Fibroblast of gingiva (primary cell): ENCODE measurements at regions not wholly inside any gene's neighbourhood (a gene's known extent, or its start where the extent isn't known, plus 50 kb on each side); places are given as distances from the start of the nearest gene placed in this dataset.
A peak's percentile ranks its signal among the peaks of the same experiment; 100 is the strongest.
"Not testable (repeated sequence)": the region's sequence is repeated elsewhere in the genome, so short reads cannot be mapped to it uniquely, and the experiment has no call there.

Source experiments
- DNase-seq: peaks from one replicate; pipeline ENCODE4 v3.0.0-alpha.2; 2011; ENCODE audit warnings: low read depth

DNA sequence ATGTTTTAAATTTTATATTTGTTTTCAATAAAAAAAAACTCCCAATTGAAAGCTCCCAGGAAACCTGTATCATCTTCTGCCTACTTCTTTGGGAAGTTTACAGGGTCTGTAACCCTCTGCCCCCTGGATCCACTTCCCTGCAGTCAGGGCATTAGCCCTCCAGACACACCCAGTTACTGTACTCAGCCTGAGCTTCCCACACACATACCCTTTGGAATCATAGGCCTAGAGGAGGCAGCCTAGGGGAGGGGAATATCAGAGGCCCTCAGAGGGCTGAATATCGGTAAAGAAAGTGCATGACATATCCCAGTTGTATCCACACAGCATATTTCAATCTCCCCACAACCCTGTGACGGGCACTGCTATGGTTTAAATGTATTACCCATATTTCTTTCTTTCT is 56.2 kb upstream of the TFPI start:
- not testable (repeated sequence) for DNase-seq

GRCh38 chr2:187612857-187613256 is 58.6 kb upstream of the TFPI start:
- DNase-seq = peak; percentile 4

- peak; percentile 50 for DNase-seq
Observed at GRCh38 chr2:187614756-187615155, 60.5 kb upstream of the TFPI start.

DNA sequence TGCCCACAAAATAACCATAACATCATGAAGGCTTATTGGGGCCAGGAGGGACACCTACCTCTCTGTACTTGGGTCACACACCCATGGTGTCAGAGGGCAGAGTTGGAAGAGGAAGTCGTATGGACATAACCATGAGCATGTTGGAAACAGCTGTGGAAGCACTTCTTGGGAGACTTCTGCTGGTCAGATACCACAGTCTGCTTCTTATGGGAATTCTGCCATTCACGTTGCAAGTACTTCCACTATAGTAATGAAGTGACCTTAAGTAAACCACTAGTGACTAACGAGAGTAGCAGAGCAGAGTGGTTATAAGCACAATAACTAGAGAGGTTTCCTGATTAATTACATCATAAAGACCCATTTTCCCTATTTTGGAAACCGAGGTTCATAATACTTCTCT is 61.1 kb upstream of the TFPI start:
- DNase-seq = peak; percentile 10

- DNase-seq = no peak
Observed at GRCh38 chr2:187615902-187616301, 61.7 kb upstream of the TFPI start.

- DNase-seq = no peak
Observed at GRCh38 chr2:187617120-187617519, 62.9 kb upstream of the TFPI start.

DNA sequence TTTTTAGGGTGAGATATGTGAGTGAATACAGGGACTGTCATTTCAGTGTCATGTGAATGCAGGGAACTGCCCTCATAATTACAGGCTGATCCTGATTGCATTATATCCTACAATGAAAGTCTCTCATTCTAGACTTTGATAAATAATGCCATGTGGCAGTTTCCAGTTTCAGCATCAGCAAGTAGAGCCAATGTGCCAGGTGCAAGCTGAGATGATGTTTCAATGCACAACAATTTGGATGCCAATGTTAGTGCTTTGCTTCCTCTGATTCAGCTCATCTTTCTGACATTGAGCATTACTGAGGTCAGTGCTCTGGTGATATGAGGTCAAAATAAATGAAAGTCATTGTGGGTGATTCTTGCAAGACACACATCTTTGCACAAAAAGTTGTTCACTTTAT is 63.7 kb upstream of the TFPI start:
- DNase-seq = no peak

GRCh38 chr2:187618813-187619212 is 64.6 kb upstream of the TFPI start:
- DNase-seq = peak; percentile 9

GRCh38 chr2:187627153-187627552 is 72.9 kb upstream of the TFPI start:
- DNase-seq = no peak

DNA sequence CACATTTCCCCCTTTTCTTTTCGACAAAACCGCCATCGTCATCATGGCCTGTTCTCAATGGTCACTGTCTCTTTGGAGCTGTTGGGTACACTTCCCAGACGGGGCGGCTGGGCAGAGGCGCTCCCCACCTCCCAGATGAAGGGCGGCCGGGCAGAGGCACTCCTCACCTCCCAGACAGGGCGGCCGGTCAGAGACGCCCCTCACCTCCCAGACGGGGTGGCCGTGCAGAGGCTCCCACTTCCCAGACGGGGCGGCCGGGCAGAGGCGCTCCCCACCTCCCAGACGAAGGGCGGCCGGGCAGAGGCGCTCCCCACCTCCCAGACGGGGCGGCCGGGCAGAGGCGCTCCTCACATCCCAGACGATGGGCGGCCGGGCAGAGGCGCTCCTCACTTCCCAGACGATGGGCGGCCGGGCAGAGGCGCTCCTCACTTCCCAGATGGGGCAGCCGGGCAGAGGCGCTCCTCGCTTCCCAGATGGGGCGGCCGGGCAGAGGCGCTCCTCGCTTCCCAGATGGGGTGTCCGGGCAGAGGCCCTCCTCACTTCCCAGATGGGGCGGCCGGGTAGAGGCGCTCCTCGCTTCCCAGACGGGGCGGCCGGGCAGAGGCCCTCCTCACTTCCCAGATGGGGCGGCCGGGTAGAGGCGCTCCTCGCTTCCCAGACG is 82.6 kb upstream of the TFPI start:
- not testable (repeated sequence) for DNase-seq

DNA sequence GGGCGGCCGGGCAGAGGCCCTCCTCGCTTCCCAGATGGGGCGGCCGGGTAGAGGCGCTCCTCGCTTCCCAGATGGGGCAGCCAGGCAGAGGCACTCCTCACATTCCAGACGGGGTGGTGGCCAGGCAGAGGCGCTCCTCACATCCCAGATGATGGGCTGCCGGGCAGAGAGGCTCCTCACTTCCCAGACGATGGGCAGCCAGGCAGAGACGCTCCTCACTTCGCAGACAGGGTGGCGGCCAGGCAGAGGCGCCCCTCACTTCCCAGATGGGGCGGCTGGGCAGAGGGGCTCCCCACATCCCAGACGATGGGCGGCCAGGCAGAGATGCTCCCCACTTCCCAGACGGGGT is 83.1 kb upstream of the TFPI start:
- DNase-seq = not testable (repeated sequence)

DNA sequence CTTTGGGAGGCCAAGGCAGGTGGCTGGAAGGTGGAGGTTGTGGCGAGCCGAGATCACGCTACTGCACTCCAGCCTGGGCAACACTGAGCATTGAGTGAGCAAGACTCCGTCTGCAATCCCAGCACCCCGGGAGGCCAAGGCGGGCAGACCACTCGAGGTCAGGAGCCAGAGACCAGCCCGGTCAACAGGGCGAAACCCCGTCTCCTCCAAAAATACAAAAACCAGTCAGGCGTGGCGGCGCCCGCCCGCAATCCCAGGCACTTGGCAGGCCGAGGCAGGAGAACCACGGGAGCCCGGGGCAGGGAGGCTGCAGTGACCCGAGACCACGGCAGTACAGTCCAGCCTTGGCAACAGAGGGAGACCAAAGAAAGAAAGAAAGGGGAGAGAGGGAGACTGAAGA is 83.5 kb upstream of the TFPI start:
- not testable (repeated sequence) for DNase-seq

DNA sequence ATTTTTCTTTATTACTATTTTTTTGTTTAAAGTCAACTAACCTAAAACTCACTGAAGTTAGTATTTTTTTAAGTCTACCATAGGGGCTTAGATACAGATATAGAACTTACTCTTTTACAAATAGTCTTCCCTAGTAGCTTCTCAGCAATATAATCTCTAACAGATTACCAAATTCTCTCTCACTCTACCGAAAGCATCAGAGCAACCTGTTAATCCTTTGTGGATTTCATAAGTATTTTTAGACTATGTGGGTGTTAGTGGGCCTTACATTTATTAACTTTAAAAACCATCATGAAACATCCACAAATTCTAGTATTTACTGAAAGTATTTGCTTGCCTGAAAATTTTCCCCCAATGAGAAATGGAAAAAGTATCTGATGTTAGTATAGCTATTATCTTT is 84.6 kb upstream of the TFPI start:
- DNase-seq = no peak

DNA sequence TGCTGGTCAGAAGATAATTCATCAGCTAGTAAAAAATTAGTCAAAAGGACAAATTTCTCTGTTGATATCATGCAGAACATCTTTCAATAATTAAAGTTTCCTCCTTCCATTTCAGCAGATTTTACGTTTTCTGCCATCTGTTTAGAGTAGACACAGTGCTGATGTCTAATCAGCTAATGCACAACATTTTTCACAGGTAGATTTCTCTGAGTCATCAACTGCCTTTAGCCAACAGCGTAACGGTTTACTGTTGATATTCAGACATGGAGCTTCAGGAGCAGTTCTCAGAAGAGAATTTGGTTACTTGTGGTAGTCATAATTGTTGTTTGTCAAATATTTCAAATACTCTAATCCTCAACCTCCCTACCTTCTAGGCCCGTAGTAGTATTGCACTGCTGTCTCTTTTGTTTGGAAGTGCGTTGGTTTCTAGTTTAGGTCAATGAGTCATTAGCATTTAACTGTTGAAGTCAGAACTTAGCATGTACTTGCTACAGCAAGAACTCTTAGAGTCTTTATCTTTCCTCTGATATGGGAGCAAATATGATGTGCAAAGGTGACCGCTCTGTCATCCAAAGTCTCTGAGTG is 86.8 kb upstream of the TFPI start:
- DNase-seq = no peak

GRCh38 chr2:187642498-187642897 is 88.3 kb upstream of the TFPI start:
- no peak for DNase-seq

GRCh38 chr2:187644486-187644885 is 90.3 kb upstream of the TFPI start:
- no peak for DNase-seq

GRCh38 chr2:187644981-187645380 is 90.7 kb upstream of the TFPI start:
- DNase-seq = no peak

- DNase-seq = no peak
Observed at GRCh38 chr2:187646556-187646955, 92.3 kb upstream of the TFPI start.

GRCh38 chr2:187654535-187654934 is 100.3 kb upstream of the TFPI start:
- no peak for DNase-seq

- DNase-seq = no peak
Observed at GRCh38 chr2:187655001-187655400, 100.8 kb upstream of the TFPI start.

- DNase-seq = no peak
Observed at GRCh38 chr2:187656123-187656522, 101.9 kb upstream of the TFPI start.

DNA sequence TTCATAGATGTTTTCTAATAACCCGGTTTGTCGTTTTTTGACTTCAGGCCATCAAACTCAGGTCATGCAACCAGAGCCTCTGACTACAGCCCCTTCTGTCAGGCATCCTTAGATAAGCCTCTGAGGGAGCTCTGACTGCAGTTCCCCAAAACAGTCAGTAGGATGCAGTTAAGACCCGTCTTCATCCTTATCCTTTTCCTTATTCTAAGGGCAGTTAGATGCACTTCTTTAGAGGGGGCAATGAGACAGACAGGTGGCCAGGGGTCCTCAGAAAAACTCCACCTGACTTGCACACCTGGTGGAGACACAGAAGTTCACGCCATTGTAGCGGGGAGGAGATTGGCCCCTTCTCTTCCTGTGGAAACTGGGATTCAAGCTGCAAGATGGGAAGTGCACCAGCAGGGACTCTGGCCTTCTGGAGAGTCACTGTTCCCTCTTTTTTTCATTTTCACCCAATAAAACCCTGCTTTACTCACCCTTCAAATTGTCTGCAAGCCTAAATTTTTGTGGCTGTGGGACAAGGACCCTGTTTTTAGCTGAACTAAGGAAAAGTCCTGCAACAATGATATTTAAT is 104.8 kb upstream of the TFPI start:
- DNase-seq = peak; percentile 13

- not testable (repeated sequence) for DNase-seq
Observed at GRCh38 chr2:187676050-187676449, 121.8 kb upstream of the TFPI start.

GRCh38 chr2:187679454-187679853 is 125.2 kb upstream of the TFPI start:
- no peak for DNase-seq
